ENCODE measurements at regions not wholly inside any gene's neighbourhood (a gene's known extent, or its start where the extent isn't known, plus 50 kb on each side); places are given as distances from the start of the nearest gene placed in this dataset.
"Not testable (repeated sequence)": the region's sequence is repeated elsewhere in the genome, so short reads cannot be mapped to it uniquely, and the experiment has no call there.

GRCh38 chr5:67636091-67636490 is 439.5 kb upstream of the CD180 start:
- Histone ChIP-seq H3K9me3 (no peaks in the 10 kb centered on the region), H3K4me3 (no peak overlapping the region), H3K4me2 (no peak overlapping the region), H3K4me1 (no peaks in the 10 kb centered on the region), H3K27ac (no peak overlapping the region)
- TF ChIP-seq E2F6 (IDR thresholded peaks at IDR 0.05; ENCODE audit: borderline replicate concordance, low read depth) (no peak), RNF2 (IDR thresholded peaks at IDR 0.05; ENCODE audit: borderline replicate concordance, low read depth) (no peak), CHD4 (IDR thresholded peaks at IDR 0.05; ENCODE audit: borderline replicate concordance) (no peak), NPAS2 (CRISPR knock-in tag; IDR thresholded peaks at IDR 0.05; ENCODE audit: borderline replicate concordance) (no peak), FOSB (CRISPR knock-in tag; IDR thresholded peaks at IDR 0.05) (no peak), POLR2A (IDR thresholded peaks at IDR 0.05; ENCODE audit: low read length) (no peak), HDAC2 (IDR thresholded peaks at IDR 0.05) (no peak), CHD2 (IDR thresholded peaks at IDR 0.05; ENCODE audit: low read length, partially characterized antibody) (no peak), POLR2AphosphoS2 (conservative IDR thresholded peaks at IDR 0.05; ENCODE audit: low read length) (no peak), SREBF2 (IDR thresholded peaks at IDR 0.05) (no peak), TP53 (CRISPR knock-in tag; IDR thresholded peaks at IDR 0.05) (no peak)
- FAIRE-seq (no peak), DNase-seq (ENCODE audit: low read depth in 1 of 2, low spot score in 1 of 2) (no peak), ATAC-seq (no peak)
- ChIA-PET POLR2A (no interaction called here), CTCF (interaction anchor here (1.1 kb wide), 1 partner anchor 13 kb away, joined by 3 read pairs; no protein-coding TSS in a partner anchor)
- 7% methylated on average over 1 of the region's 1 CpG for WGBS (ENCODE audit: missing lambda C conversion rate)

- H3K4me2 ChIP-seq; ATAC-seq; POLR2A ChIA-PET; CTCF ChIA-PET; FAIRE-seq; DNase-seq (ENCODE audit: low read depth in 1 of 2, low spot score in 1 of 2); H3K27ac ChIP-seq; H3K9me3 ChIP-seq; H3K4me3 ChIP-seq; H3K4me1 ChIP-seq: not testable (repeated sequence)
Measured at GRCh38 chr5:67627079-67627478, 430.5 kb upstream of the CD180 start.

GRCh38 chr5:67623078-67623477 is 426.5 kb upstream of the CD180 start:
- ChIA-PET CTCF (interaction anchor here (1.1 kb wide), 1 partner anchor 13 kb away, joined by 3 read pairs; no protein-coding TSS in a partner anchor), POLR2A (no interaction called here)
- Histone ChIP-seq H3K4me3 (no peak overlapping the region), H3K27ac (no peak overlapping the region), H3K9me3 (no peaks in the 10 kb centered on the region), H3K4me1 (no peaks in the 10 kb centered on the region), H3K4me2 (no peak overlapping the region)
- DNase-seq (ENCODE audit: low read depth in 1 of 2, low spot score in 1 of 2) (no peak), ATAC-seq (no peak), FAIRE-seq (no peak)
- TF ChIP-seq EHF (CRISPR knock-in tag; IDR thresholded peaks at IDR 0.05): no peak
- TF ChIP-seq HOXB5 (CRISPR knock-in tag; IDR thresholded peaks at IDR 0.05): no peak
- no peak for TF ChIP-seq CBX2 (IDR thresholded peaks at IDR 0.05; ENCODE audit: borderline replicate concordance, low read depth)
- no peak for TF ChIP-seq ZNF302 (CRISPR knock-in tag; IDR thresholded peaks at IDR 0.05)
- TF ChIP-seq CHD2 (IDR thresholded peaks at IDR 0.05; ENCODE audit: low read length, partially characterized antibody): no peak
- TF ChIP-seq ATOH8 (CRISPR knock-in tag; IDR thresholded peaks at IDR 0.05; ENCODE audit: low read depth): no peak
- no peak for TF ChIP-seq CBX8 (IDR thresholded peaks at IDR 0.05)
- TF ChIP-seq PHF8 (IDR thresholded peaks at IDR 0.05; ENCODE audit: borderline replicate concordance, low read depth): no peak
- TF ChIP-seq NR3C1 (IDR thresholded peaks at IDR 0.05): no peak
- TF ChIP-seq MAX (IDR thresholded peaks at IDR 0.05): no peak
- TF ChIP-seq TP53 (CRISPR knock-in tag; IDR thresholded peaks at IDR 0.05): no peak
- TF ChIP-seq HMGXB4 (CRISPR knock-in tag; IDR thresholded peaks at IDR 0.05; ENCODE audit: borderline replicate concordance): no peak
- TF ChIP-seq HES2 (IDR thresholded peaks at IDR 0.05): no peak
- no peak for TF ChIP-seq ESRRA (IDR thresholded peaks at IDR 0.05; ENCODE audit: borderline replicate concordance, low read length)
- 13% methylated on average over 1 of the region's 1 CpG for WGBS (ENCODE audit: missing lambda C conversion rate)
